Tongue (tissue), 1 donor: ENCODE measurements at regions not wholly inside any gene's neighbourhood (a gene's known extent, or its start where the extent isn't known, plus 50 kb on each side); places are given as distances from the start of the nearest gene placed in this dataset.

Experiments used
- DNase-seq: peaks from one replicate; pipeline ENCODE4 v3.0.0-alpha.2; 2015

- DNase-seq: peak; percentile 90
These were observed 218.8 kb upstream of the BMP4 start for GRCh38 chr14:54175298-54175942.

GRCh38 chr14:54177019-54177418 lies 219.8 kb upstream of the CDKN3 start:
- no peak for DNase-seq

- DNase-seq: no peak
These were observed 218.9 kb upstream of the CDKN3 start for GRCh38 chr14:54177641-54178621.

- no peak for DNase-seq
These were observed 214.3 kb upstream of the CDKN3 start for GRCh38 chr14:54182419-54183045.

GRCh38 chr14:54186821-54187763 lies 209.7 kb upstream of the CDKN3 start:
- DNase-seq: peak; percentile 44

- DNase-seq: no peak
These were observed 208.6 kb upstream of the CDKN3 start for GRCh38 chr14:54188064-54188666.

- no peak for DNase-seq
These were observed 207.5 kb upstream of the CDKN3 start for GRCh38 chr14:54189333-54189732.

- DNase-seq: no peak
These were observed 207.0 kb upstream of the CDKN3 start for GRCh38 chr14:54189748-54190354.

GRCh38 chr14:54191846-54192245 lies 205.0 kb upstream of the CDKN3 start:
- no peak for DNase-seq

GRCh38 chr14:54192610-54193009 lies 204.2 kb upstream of the CDKN3 start:
- no peak for DNase-seq

- DNase-seq: no peak
These were observed 202.9 kb upstream of the CDKN3 start for GRCh38 chr14:54193871-54194270.

GRCh38 chr14:54194501-54194900 lies 202.3 kb upstream of the CDKN3 start:
- no peak for DNase-seq

- DNase-seq: no peak
These were observed 199.4 kb upstream of the CDKN3 start for GRCh38 chr14:54197369-54197768.

- DNase-seq: no peak
These were observed 196.1 kb upstream of the CDKN3 start for GRCh38 chr14:54200726-54201125.

- no peak for DNase-seq
These were observed 194.5 kb upstream of the CDKN3 start for GRCh38 chr14:54202288-54202687.

- DNase-seq: no peak
These were observed 190.3 kb upstream of the CDKN3 start for GRCh38 chr14:54206516-54206915.

GRCh38 chr14:54207075-54207474 lies 189.7 kb upstream of the CDKN3 start:
- DNase-seq: no peak

GRCh38 chr14:54207476-54208462 lies 189.0 kb upstream of the CDKN3 start:
- DNase-seq: peak; percentile 36

GRCh38 chr14:54208751-54209150 lies 188.1 kb upstream of the CDKN3 start:
- DNase-seq: no peak
